T-cell (primary cell): ENCODE measurements at regions not wholly inside any gene's neighbourhood (a gene's known extent, or its start where the extent isn't known, plus 50 kb on each side); places are given as distances from the start of the nearest gene placed in this dataset.
"Not testable (repeated sequence)": the region's sequence is repeated elsewhere in the genome, so short reads cannot be mapped to it uniquely, and the experiment has no call there.

Experiments
- ATAC-seq, 4 experiments: fragments of 200-7000 bp in 3 of 4; fragments of 150-1000 bp in 1 of 4; cut with Tn5 transposase; replicated peaks in 1 of 4; 1 replicate in 3 of 4; 2 replicates in 1 of 4; pipeline ENCODE4 v1.10.0; 2021; ENCODE audit warnings: moderate library complexity in 3 of 4, mild to moderate bottlenecking in 2 of 4, moderate number of reproducible peaks in 1 of 4
- CTCF ChIA-PET, 2 donors: fragments of 300-600 bp; sonication (Branson Sonifier 250); formaldehyde crosslinking; loops; one replicate each; lab custom pipeline; 2022; ENCODE audit warnings: antibody characterized with exemption in 2 of 2; lab: Charles Lee
- POLR2A ChIA-PET, 2 donors: fragments of 300-600 bp; sonication (Branson Sonifier 250); formaldehyde crosslinking; loops; one replicate each; lab custom pipeline; 2022; ENCODE audit warnings: antibody characterized with exemption in 2 of 2; lab: Charles Lee
- DNase-seq, 35 experiments: peaks; one replicate each; pipeline versions ENCODE4 v3.0.0 to v3.0.0-alpha.2; 2013 to 2023
- H3K27ac ChIP-seq: one replicate; pipeline ENCODE4 v1.5.1; 2013; ENCODE audit warnings: low read length
- H3K27me3 ChIP-seq, 2 experiments: replicated peaks in 1 of 2; 1 replicate in 1 of 2; 2 replicates in 1 of 2; pipeline versions ENCODE4 v1.6.1 to v1.7.0; 2013; ENCODE audit warnings: low read length in 1 of 2, mixed read lengths in 1 of 2; ENCODE audit not compliant: control insufficient read depth in 2 of 2, insufficient read depth in 2 of 2; ENCODE audit errors: extremely low read depth in 1 of 2
- H3K36me3 ChIP-seq, 2 donors: 1 replicate in 1 of 2; 2 replicates in 1 of 2; pipeline versions ENCODE4 v1.6.1 to v1.7.0; 2013; ENCODE audit warnings: low read length in 1 of 2; ENCODE audit not compliant: control insufficient read depth in 2 of 2, insufficient read depth in 1 of 2; ENCODE audit errors: extremely low read depth in 1 of 2
- H3K4me1 ChIP-seq, 2 experiments: 1 replicate in 1 of 2; 2 replicates in 1 of 2; pipeline versions ENCODE4 v1.6.1 to v1.7.0; 2013; ENCODE audit warnings: low read length in 2 of 2, mixed read lengths in 1 of 2; ENCODE audit not compliant: insufficient read depth in 2 of 2, control insufficient read depth in 1 of 2; ENCODE audit errors: extremely low read depth in 1 of 2
- H3K4me3 ChIP-seq, 2 donors: 1 replicate in 1 of 2; 2 replicates in 1 of 2; pipeline versions ENCODE4 v1.5.1 to v1.7.0; 2013; ENCODE audit warnings: mild to moderate bottlenecking in 2 of 2, low read length in 1 of 2, moderate library complexity in 1 of 2; ENCODE audit not compliant: control insufficient read depth in 1 of 2; ENCODE audit errors: extremely low read depth in 1 of 2
- H3K9me3 ChIP-seq: 2 replicates; pipeline ENCODE4 v1.7.0; 2013
- H3K27ac Mint-ChIP-seq, 2 donors: one replicate each; pipeline ENCODE4 v1.8.0; 2020 to 2021; ENCODE audit warnings: mild to moderate bottlenecking in 2 of 2, mixed read lengths in 2 of 2
- H3K27me3 Mint-ChIP-seq, 2 donors: one replicate each; pipeline ENCODE4 v1.8.0; 2021 to 2022; ENCODE audit warnings: mixed read lengths in 2 of 2
- H3K36me3 Mint-ChIP-seq: one replicate; pipeline ENCODE4 v1.8.0; 2021; ENCODE audit warnings: mixed read lengths
- H3K4me1 Mint-ChIP-seq, 3 donors: one replicate each; pipeline ENCODE4 v1.8.0; 2020 to 2022; ENCODE audit warnings: mixed read lengths in 3 of 3, mild to moderate bottlenecking in 1 of 3
- H3K4me3 Mint-ChIP-seq, 3 donors: one replicate each; pipeline ENCODE4 v1.8.0; 2020 to 2022; ENCODE audit warnings: mild to moderate bottlenecking in 3 of 3, mixed read lengths in 3 of 3, moderate library complexity in 3 of 3
- H3K9me3 Mint-ChIP-seq, 3 donors: one replicate each; pipeline ENCODE4 v1.8.0; 2020 to 2022; ENCODE audit warnings: mixed read lengths in 3 of 3
- WGBS: methylation state at CpG from one replicate; pipeline ENCODE4 v1.1.5; 2013; ENCODE audit warnings: missing lambda C conversion rate; ENCODE audit not compliant: insufficient coverage; 5-methylcytosine and 5-hydroxymethylcytosine counted together

GRCh38 chr22:27315833-27316232, 485.7 kb downstream of the MN1 start:
- CTCF ChIA-PET = no interaction called here
- ATAC-seq (no peak), DNase-seq (no peak)
- Histone ChIP-seq H3K27ac (no peak overlapping the region), H3K27me3 (peaks cover 0 to 12% of the 10 kb centered on the region in 2 experiments), H3K4me1 (no peaks in the 10 kb centered on the region), H3K4me3 (no peak overlapping the region), H3K9me3 (no peaks in the 10 kb centered on the region), H3K36me3 (no peaks in the 10 kb centered on the region)
- POLR2A ChIA-PET = no interaction called here
- Mint-ChIP-seq H3K27ac (no peak overlapping the region), H3K36me3 (no peaks in the 10 kb centered on the region), H3K4me3 (no peak overlapping the region), H3K27me3 (peaks cover 27 to 34% of the 10 kb centered on the region in 2 donors), H3K4me1 (no peaks in the 10 kb centered on the region), H3K9me3 (peaks cover 6 to 11% (median 7%) of the 10 kb centered on the region in 3 donors)
- WGBS = 62% methylated on average over 3 of the region's 4 CpGs

GRCh38 chr22:27317096-27317495, 484.5 kb downstream of the MN1 start:
- Histone ChIP-seq H3K4me1 (no peaks in the 10 kb centered on the region), H3K4me3 (no peak overlapping the region), H3K27me3 (peaks cover 0 to 13% of the 10 kb centered on the region in 2 experiments), H3K9me3 (no peaks in the 10 kb centered on the region), H3K27ac (no peak overlapping the region), H3K36me3 (no peaks in the 10 kb centered on the region)
- ATAC-seq (no peak), DNase-seq (no peak)
- Mint-ChIP-seq H3K4me1 (no peaks in the 10 kb centered on the region), H3K9me3 (peaks cover 6 to 11% (median 9%) of the 10 kb centered on the region in 3 donors), H3K36me3 (no peaks in the 10 kb centered on the region), H3K27me3 (peaks cover 30 to 36% of the 10 kb centered on the region in 2 donors), H3K27ac (no peak overlapping the region), H3K4me3 (no peak overlapping the region)
- 100% methylated on average over 1 of the region's 5 CpGs for WGBS
- ChIA-PET POLR2A (no interaction called here), CTCF (no interaction called here)

DNA sequence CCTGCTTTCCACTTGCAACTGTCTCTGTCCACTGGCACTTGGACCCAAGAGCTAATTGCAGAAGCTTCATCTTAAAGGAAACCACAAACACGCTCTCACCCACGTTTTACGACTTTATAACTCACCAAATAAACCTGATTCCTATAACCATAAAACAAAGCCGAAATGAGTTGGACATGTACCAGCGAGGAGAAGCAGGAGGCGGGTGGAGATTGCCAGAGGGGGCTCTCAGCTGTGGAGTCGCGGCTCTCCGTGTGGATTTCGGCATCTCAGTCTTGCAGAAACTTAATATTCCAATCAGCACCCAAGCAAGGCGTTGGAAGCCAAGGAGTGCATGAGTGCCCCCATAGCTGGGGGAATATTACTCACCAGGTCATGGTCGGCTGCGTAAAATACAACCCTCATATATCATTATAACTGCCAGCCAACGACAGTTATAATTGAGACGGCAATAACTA, 483.6 kb downstream of the MN1 start:
- whole genome bisulfite sequencing = 33% methylated on average over 5 of the region's 15 CpGs
- no peak overlapping the region for H3K27ac ChIP-seq
- no peaks in the 10 kb centered on the region for H3K4me1 ChIP-seq
- no peak overlapping the region for H3K4me3 ChIP-seq
- no peak for DNase-seq
- Mint-ChIP-seq H3K36me3 (no peaks in the 10 kb centered on the region), H3K4me1 (no peaks in the 10 kb centered on the region), H3K27me3 (peaks cover 36 to 42% of the 10 kb centered on the region in 2 donors), H3K4me3 (no peak overlapping the region), H3K9me3 (peaks cover 6 to 11% (median 11%) of the 10 kb centered on the region in 3 donors), H3K27ac (no peak overlapping the region)
- no peaks in the 10 kb centered on the region for H3K36me3 ChIP-seq
- POLR2A ChIA-PET = no interaction called here
- H3K9me3 ChIP-seq = no peaks in the 10 kb centered on the region
- CTCF ChIA-PET = no interaction called here
- no peak for ATAC-seq
- peaks cover 0 to 18% of the 10 kb centered on the region in 2 experiments for H3K27me3 ChIP-seq

DNA sequence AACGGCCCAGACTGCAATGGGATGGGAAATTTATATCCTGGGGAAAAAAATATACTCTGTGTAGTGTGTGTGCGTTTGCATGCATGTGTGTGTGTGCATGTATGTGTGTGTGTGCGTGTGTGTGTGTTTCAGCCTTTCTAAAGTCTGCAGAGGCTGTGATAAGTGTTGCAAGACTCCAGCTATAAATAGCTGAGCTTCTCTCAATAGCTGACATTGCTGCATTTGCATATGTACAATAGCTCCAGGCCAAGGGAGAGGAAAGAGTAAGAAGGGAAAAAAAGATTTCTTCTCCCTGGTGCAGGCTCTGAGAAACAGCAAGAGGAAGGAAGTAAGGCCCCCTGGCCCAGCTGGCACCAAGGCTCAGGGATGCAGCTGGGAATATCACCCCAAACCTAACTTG, 483.0 kb downstream of the MN1 start:
- ATAC-seq = no peak
- no peak overlapping the region for H3K27ac Mint-ChIP-seq
- ChIA-PET POLR2A (no interaction called here), CTCF (no interaction called here)
- H3K4me3 Mint-ChIP-seq = no peak overlapping the region
- H3K4me1 Mint-ChIP-seq = no peaks in the 10 kb centered on the region
- H3K36me3 ChIP-seq = no peaks in the 10 kb centered on the region
- peaks cover 36 to 44% of the 10 kb centered on the region in 2 donors for H3K27me3 Mint-ChIP-seq
- H3K27ac ChIP-seq = no peak overlapping the region
- no peak overlapping the region for H3K4me3 ChIP-seq
- no peaks in the 10 kb centered on the region for H3K9me3 ChIP-seq
- H3K27me3 ChIP-seq = peaks cover 0 to 22% of the 10 kb centered on the region in 2 experiments
- 22% methylated on average over 2 of the region's 3 CpGs for WGBS
- peaks cover 6 to 11% (median 11%) of the 10 kb centered on the region in 3 donors for H3K9me3 Mint-ChIP-seq
- no peaks in the 10 kb centered on the region for H3K36me3 Mint-ChIP-seq
- no peaks in the 10 kb centered on the region for H3K4me1 ChIP-seq
- no peak for DNase-seq

DNA sequence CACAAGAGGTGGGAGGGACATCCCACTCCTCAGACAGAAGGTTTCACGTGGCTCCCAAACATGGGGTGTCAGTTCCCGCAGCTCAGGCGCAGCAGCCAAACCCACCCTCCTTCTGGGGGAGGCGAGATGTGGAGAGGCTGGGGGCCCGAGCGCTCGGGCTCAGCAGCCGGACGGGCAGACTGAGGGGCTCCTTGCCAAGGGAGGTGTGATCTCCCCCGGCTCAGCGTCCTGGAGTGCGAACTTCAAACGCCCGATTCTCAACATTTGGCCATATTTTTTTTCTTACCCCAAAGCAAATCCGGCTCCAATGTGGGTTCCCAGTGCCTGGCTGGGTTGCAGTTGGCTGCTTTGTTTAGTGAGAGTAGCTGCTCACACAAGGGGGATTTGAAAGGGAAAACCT, 477.9 kb downstream of the MN1 start:
- ChIA-PET CTCF (no interaction called here), POLR2A (no interaction called here)
- Mint-ChIP-seq H3K27me3 (peaks cover 19 to 32% of the 10 kb centered on the region in 2 donors), H3K36me3 (no peaks in the 10 kb centered on the region), H3K4me3 (no peak overlapping the region), H3K4me1 (no peaks in the 10 kb centered on the region), H3K27ac (no peak overlapping the region), H3K9me3 (peaks cover 6 to 22% (median 10%) of the 10 kb centered on the region in 3 donors)
- Histone ChIP-seq H3K4me1 (no peaks in the 10 kb centered on the region), H3K27me3 (peaks cover 0 to 19% of the 10 kb centered on the region in 2 experiments), H3K36me3 (no peaks in the 10 kb centered on the region), H3K4me3 (no peak overlapping the region), H3K9me3 (no peaks in the 10 kb centered on the region), H3K27ac (no peak overlapping the region)
- DNase-seq (no peak), ATAC-seq (no peak)
- WGBS = no CpG with 5 or more reads among the region's 15 CpGs

- H3K4me1 ChIP-seq, CTCF ChIA-PET, H3K4me1 Mint-ChIP-seq, H3K36me3 ChIP-seq, DNase-seq, H3K4me3 ChIP-seq, H3K9me3 ChIP-seq, H3K27ac ChIP-seq, POLR2A ChIA-PET, H3K27ac Mint-ChIP-seq, H3K4me3 Mint-ChIP-seq, H3K36me3 Mint-ChIP-seq, ATAC-seq: not testable (repeated sequence)
- peaks cover 0 to 21% (median 1%) of the 10 kb centered on the region in 3 donors for H3K9me3 Mint-ChIP-seq
- H3K27me3 Mint-ChIP-seq = peaks cover 17 to 32% of the 10 kb centered on the region in 2 donors
- 78% methylated on average over 1 of the region's 1 CpG for WGBS
- peaks cover 0 to 19% of the 10 kb centered on the region in 2 experiments for H3K27me3 ChIP-seq
Measured at GRCh38 chr22:27324908-27325307, 476.6 kb downstream of the MN1 start.

- ATAC-seq (no peak), DNase-seq (no peak)
- Mint-ChIP-seq H3K27ac (no peak overlapping the region), H3K9me3 (peaks cover 0 to 10% (median 0%) of the 10 kb centered on the region in 3 donors), H3K4me1 (no peaks in the 10 kb centered on the region), H3K27me3 (peaks cover 23 to 34% of the 10 kb centered on the region in 2 donors), H3K36me3 (no peaks in the 10 kb centered on the region), H3K4me3 (no peak overlapping the region)
- ChIA-PET POLR2A (no interaction called here), CTCF (no interaction called here)
- Histone ChIP-seq H3K4me1 (no peaks in the 10 kb centered on the region), H3K27me3 (peaks cover 0 to 24% of the 10 kb centered on the region in 2 experiments), H3K36me3 (no peaks in the 10 kb centered on the region), H3K9me3 (no peaks in the 10 kb centered on the region), H3K27ac (no peak overlapping the region), H3K4me3 (no peak overlapping the region)
- 90% methylated on average over 2 of the region's 4 CpGs for WGBS
Measured at GRCh38 chr22:27327497-27327896, 474.1 kb downstream of the MN1 start.
